ENCODE measurements at regions not wholly inside any gene's neighbourhood (a gene's known extent, or its start where the extent isn't known, plus 50 kb on each side); places are given as distances from the start of the nearest gene placed in this dataset.

DNA sequence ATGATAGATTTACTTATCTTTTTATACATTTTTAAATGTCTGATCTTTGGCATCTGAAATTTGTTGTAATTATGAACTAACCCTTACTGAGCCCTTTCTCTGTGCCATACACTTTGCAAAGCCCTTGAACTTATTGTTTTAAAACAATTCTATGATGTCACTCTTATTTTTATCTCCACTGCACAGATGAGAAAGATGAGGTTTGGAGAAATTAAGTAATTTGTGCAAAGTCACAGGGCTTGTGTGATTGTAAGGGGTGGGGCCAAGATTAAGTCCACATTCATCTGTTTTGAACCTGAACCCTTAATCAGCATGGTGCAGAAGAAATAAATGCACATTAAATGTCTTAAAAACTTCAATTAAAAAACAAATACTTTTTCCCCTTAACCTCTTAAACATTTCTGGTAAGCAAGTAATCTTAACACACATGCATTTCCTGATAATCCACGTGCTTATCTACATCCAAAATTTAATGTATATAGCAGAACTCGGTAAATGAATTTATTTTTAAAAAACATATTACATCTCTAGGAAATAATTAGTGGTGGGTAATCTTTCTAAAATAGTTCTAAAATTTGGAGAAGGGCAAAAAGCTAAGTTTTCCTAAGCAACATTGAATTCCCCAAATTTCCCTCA lies 189.8 kb upstream of the TBC1D5 start:
- no CpG with 5 or more reads among the region's 2 CpGs for WGBS (ENCODE audit: insufficient coverage)
- H3K4me1 ChIP-seq (ENCODE audit: control extremely low read depth in 1 of 4, control insufficient read depth in 4 of 4, insufficient read depth in 4 of 4, low read length in 3 of 4): peaks cover 3 to 19% (median 18%) of the 10 kb centered on the region in 4 experiments
- CTCF ChIA-PET: no interaction called here

DNA sequence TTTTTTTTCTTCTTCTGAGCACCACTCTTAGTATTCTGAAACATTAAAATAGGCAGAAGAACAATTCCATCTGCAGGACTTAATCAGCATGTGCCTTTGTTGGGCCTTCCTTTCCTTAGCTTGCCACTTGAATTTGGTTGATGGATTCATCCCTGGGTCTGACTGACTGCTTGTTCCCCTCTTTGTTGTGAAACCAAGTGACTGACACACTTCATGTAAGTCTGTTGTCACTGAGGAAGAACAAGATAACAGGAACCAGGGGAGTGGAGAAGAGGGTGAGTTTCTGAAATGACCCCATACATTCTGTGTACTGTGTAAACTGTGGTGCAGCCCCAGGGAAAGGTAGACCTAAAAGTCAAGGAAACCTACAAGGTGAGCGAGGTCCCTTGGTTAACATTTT lies 188.7 kb upstream of the TBC1D5 start:
- DNase-seq: no peak
- CTCF ChIA-PET: no interaction called here
- no CpG with 5 or more reads among the region's 1 CpG for WGBS (ENCODE audit: insufficient coverage)
- POLR2A ChIA-PET: no interaction called here
- Histone ChIP-seq H3K4me1 (ENCODE audit: control extremely low read depth in 1 of 4, control insufficient read depth in 4 of 4, insufficient read depth in 4 of 4, low read length in 3 of 4) (peaks cover 3 to 19% (median 14%) of the 10 kb centered on the region in 4 experiments), H3K27me3 (replicated peaks in 2 of 5; ENCODE audit: control insufficient read depth in 4 of 5, insufficient read depth in 5 of 5, low read length in 4 of 5) (no peaks in the 10 kb centered on the region), H3K36me3 (ENCODE audit: control insufficient read depth in 4 of 4, insufficient read depth in 4 of 4, low read length in 3 of 4) (no peaks in the 10 kb centered on the region), H3K9me3 (ENCODE audit: control extremely low read depth in 1 of 5, control insufficient read depth in 4 of 5, insufficient read depth in 2 of 5, low read depth in 1 of 5, low read length in 4 of 5) (peaks cover 0 to 1% (median 0%) of the 10 kb centered on the region in 5 experiments), H3K4me3 (ENCODE audit: control insufficient read depth in 1 of 7, extremely low read depth in 1 of 7, insufficient read depth in 4 of 7, low read depth in 2 of 7, low read length in 6 of 7) (no peak overlapping the region), H3K27ac (ENCODE audit: insufficient read depth in 1 of 2, low read depth in 1 of 2, low read length in 2 of 2, poor library complexity in 1 of 2, severe bottlenecking in 2 of 2) (no peak overlapping the region)

More for the DNA sequence above, 189.8 kb upstream of the TBC1D5 start:
- POLR2A ChIA-PET: no interaction called here
- no peak overlapping the region for H3K4me3 ChIP-seq (ENCODE audit: control insufficient read depth in 1 of 7, extremely low read depth in 1 of 7, insufficient read depth in 4 of 7, low read depth in 2 of 7, low read length in 6 of 7)
- H3K36me3 ChIP-seq (ENCODE audit: control insufficient read depth in 4 of 4, insufficient read depth in 4 of 4, low read length in 3 of 4): no peaks in the 10 kb centered on the region
- H3K9me3 ChIP-seq (ENCODE audit: control extremely low read depth in 1 of 5, control insufficient read depth in 4 of 5, insufficient read depth in 2 of 5, low read depth in 1 of 5, low read length in 4 of 5): peaks cover 0 to 1% (median 0%) of the 10 kb centered on the region in 5 experiments
- no peak overlapping the region for H3K27ac ChIP-seq (ENCODE audit: insufficient read depth in 1 of 2, low read depth in 1 of 2, low read length in 2 of 2, poor library complexity in 1 of 2, severe bottlenecking in 2 of 2)
- H3K27me3 ChIP-seq (replicated peaks in 2 of 5; ENCODE audit: control insufficient read depth in 4 of 5, insufficient read depth in 5 of 5, low read length in 4 of 5): no peaks in the 10 kb centered on the region
- DNase-seq: peak in 2 of 3 donors; percentile 56 to 75

DNA sequence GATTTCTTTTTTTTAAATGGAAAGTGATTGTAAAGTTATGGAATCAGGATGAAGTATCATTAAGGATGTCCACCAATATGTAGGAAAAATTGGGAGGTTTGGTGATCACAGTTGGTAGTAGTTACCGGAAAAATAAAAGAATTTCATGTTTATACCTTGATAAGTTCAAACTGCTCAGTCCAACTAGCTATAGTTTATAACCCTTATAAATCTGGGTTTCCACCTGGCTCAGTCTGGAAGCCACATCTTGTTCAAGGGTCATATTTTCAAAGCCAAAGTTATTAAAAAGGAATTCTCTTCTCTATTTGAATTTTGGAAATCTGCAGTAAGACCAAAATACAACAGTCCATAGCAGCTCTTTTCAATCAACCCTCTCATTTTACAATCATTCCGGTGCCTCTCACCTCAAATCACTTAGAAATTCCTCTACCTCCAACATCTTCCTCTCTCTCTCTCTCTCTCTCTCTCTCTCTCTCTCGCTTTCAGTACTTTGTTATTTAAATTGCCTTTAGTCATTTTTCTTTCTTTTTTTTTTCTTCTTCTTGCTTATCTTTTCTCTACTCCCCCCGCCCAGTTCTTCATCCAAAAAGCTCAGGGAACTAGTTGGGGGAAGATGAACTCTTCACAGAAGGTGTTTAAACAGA lies 186.2 kb upstream of the TBC1D5 start:
- POLR2A ChIA-PET: no interaction called here
- Histone ChIP-seq H3K27me3 (replicated peaks in 2 of 5; ENCODE audit: control insufficient read depth in 4 of 5, insufficient read depth in 5 of 5, low read length in 4 of 5) (no peaks in the 10 kb centered on the region), H3K4me3 (ENCODE audit: control insufficient read depth in 1 of 7, extremely low read depth in 1 of 7, insufficient read depth in 4 of 7, low read depth in 2 of 7, low read length in 6 of 7) (no peak overlapping the region), H3K36me3 (ENCODE audit: control insufficient read depth in 4 of 4, insufficient read depth in 4 of 4, low read length in 3 of 4) (no peaks in the 10 kb centered on the region), H3K9me3 (ENCODE audit: control extremely low read depth in 1 of 5, control insufficient read depth in 4 of 5, insufficient read depth in 2 of 5, low read depth in 1 of 5, low read length in 4 of 5) (no peaks in the 10 kb centered on the region), H3K27ac (ENCODE audit: insufficient read depth in 1 of 2, low read depth in 1 of 2, low read length in 2 of 2, poor library complexity in 1 of 2, severe bottlenecking in 2 of 2) (no peak overlapping the region), H3K4me1 (ENCODE audit: control extremely low read depth in 1 of 4, control insufficient read depth in 4 of 4, insufficient read depth in 4 of 4, low read length in 3 of 4) (peaks cover 3 to 19% (median 14%) of the 10 kb centered on the region in 4 experiments)
- 100% methylated on average over 1 of the region's 4 CpGs for WGBS (ENCODE audit: insufficient coverage)
- no peak for DNase-seq
- CTCF ChIA-PET: interaction anchor here (2.0 kb wide), 1 partner anchor 11 kb away, joined by 7 read pairs; no protein-coding TSS in a partner anchor

DNA sequence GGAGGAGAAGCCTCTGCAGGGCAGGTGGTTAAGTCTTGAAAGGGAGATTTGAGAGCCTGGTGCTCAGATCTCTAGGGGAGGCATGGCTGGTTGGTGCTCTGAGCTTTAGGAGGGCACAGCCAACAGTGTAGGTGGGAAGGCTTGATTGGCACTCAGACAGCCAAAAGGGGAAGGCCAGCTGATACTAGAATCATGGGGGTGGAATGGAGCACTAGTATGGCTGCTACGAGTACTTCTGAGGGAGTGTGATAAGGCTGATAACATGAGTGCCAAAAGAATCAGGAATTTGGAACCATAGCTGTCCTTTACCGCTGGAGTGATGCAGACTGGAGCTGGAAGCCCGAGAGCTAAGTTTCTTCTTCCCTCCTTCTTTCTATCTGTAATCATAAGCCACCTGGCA lies 184.6 kb upstream of the TBC1D5 start:
- H3K4me1 ChIP-seq (ENCODE audit: control extremely low read depth in 1 of 4, control insufficient read depth in 4 of 4, insufficient read depth in 4 of 4, low read length in 3 of 4): peaks cover 3 to 19% (median 14%) of the 10 kb centered on the region in 4 experiments
- no peaks in the 10 kb centered on the region for H3K9me3 ChIP-seq (ENCODE audit: control extremely low read depth in 1 of 5, control insufficient read depth in 4 of 5, insufficient read depth in 2 of 5, low read depth in 1 of 5, low read length in 4 of 5)
- no peak for DNase-seq
- no peaks in the 10 kb centered on the region for H3K27me3 ChIP-seq (replicated peaks in 2 of 5; ENCODE audit: control insufficient read depth in 4 of 5, insufficient read depth in 5 of 5, low read length in 4 of 5)
- ChIA-PET POLR2A (no interaction called here), CTCF (interaction anchor here (1.4 to 2.0 kb wide), 2 partner anchors 9 kb away, joined by 7 read pairs; no protein-coding TSS in a partner anchor)
- H3K36me3 ChIP-seq (ENCODE audit: control insufficient read depth in 4 of 4, insufficient read depth in 4 of 4, low read length in 3 of 4): no peaks in the 10 kb centered on the region
- H3K4me3 ChIP-seq (ENCODE audit: control insufficient read depth in 1 of 7, extremely low read depth in 1 of 7, insufficient read depth in 4 of 7, low read depth in 2 of 7, low read length in 6 of 7): no peak overlapping the region
- no peak overlapping the region for H3K27ac ChIP-seq (ENCODE audit: insufficient read depth in 1 of 2, low read depth in 1 of 2, low read length in 2 of 2, poor library complexity in 1 of 2, severe bottlenecking in 2 of 2)
- 100% methylated on average over 2 of the region's 3 CpGs for WGBS (ENCODE audit: insufficient coverage)

DNA sequence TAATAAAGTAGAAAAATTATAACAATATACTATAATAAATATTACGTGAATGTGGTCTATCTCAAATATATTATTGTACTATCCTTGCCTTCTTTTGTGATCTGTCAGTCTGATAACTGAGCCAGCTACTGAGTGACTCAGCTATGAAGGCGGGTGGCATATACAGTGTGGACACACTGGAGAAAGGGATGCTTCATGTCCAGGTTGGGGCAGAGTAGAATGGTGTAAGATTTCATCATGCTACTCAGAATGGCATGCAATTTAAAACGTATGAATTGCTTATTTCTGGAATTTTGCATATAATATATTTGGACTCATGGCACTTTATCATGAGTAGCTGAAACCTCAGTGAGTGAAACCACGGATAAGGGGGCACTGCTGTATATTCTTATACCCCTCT lies 172.9 kb upstream of the TBC1D5 start:
- Histone ChIP-seq H3K9me3 (ENCODE audit: control extremely low read depth in 1 of 5, control insufficient read depth in 4 of 5, insufficient read depth in 2 of 5, low read depth in 1 of 5, low read length in 4 of 5) (no peaks in the 10 kb centered on the region), H3K27ac (ENCODE audit: insufficient read depth in 1 of 2, low read depth in 1 of 2, low read length in 2 of 2, poor library complexity in 1 of 2, severe bottlenecking in 2 of 2) (no peak overlapping the region), H3K27me3 (replicated peaks in 2 of 5; ENCODE audit: control insufficient read depth in 4 of 5, insufficient read depth in 5 of 5, low read length in 4 of 5) (no peaks in the 10 kb centered on the region), H3K4me3 (ENCODE audit: control insufficient read depth in 1 of 7, extremely low read depth in 1 of 7, insufficient read depth in 4 of 7, low read depth in 2 of 7, low read length in 6 of 7) (no peak overlapping the region), H3K4me1 (ENCODE audit: control extremely low read depth in 1 of 4, control insufficient read depth in 4 of 4, insufficient read depth in 4 of 4, low read length in 3 of 4) (peaks cover 19 to 41% (median 27%) of the 10 kb centered on the region in 4 experiments), H3K36me3 (ENCODE audit: control insufficient read depth in 4 of 4, insufficient read depth in 4 of 4, low read length in 3 of 4) (no peaks in the 10 kb centered on the region)
- CTCF ChIA-PET: interaction anchor here (0.7 kb wide), 1 partner anchor 9 kb away, joined by 3 read pairs; no protein-coding TSS in a partner anchor
- DNase-seq: no peak
- POLR2A ChIA-PET: interaction anchor here (0.7 kb wide), 1 partner anchor 510 kb away, joined by 4 read pairs; the partner anchor contains the start of gene SATB1
- no CpG with 5 or more reads among the region's 4 CpGs for WGBS (ENCODE audit: insufficient coverage)

DNA sequence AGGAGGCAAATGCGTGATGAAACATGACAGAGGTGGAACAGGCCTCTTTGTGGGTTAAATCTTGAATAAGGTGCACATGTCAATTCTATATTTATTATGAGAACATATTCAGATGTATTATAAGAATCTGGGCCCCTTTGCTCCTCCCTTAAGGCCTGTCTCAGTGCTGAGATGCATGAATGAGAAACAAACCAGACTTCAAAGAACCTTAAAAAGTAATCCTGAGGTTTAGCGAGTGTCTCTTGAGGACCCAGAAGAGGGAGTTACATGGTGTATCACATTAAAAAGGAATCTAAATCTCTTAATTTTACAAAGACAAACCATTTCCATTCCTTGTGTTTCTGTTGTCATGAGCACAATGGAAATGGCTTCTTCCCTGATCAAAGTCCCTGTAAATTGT lies 170.9 kb upstream of the TBC1D5 start:
- ChIA-PET POLR2A (no interaction called here), CTCF (interaction anchor here (1.3 kb wide), 1 partner anchor 12 kb away, joined by 3 read pairs; no protein-coding TSS in a partner anchor)
- DNase-seq: no peak
- Histone ChIP-seq H3K27me3 (replicated peaks in 2 of 5; ENCODE audit: control insufficient read depth in 4 of 5, insufficient read depth in 5 of 5, low read length in 4 of 5) (no peaks in the 10 kb centered on the region), H3K9me3 (ENCODE audit: control extremely low read depth in 1 of 5, control insufficient read depth in 4 of 5, insufficient read depth in 2 of 5, low read depth in 1 of 5, low read length in 4 of 5) (no peaks in the 10 kb centered on the region), H3K27ac (ENCODE audit: insufficient read depth in 1 of 2, low read depth in 1 of 2, low read length in 2 of 2, poor library complexity in 1 of 2, severe bottlenecking in 2 of 2) (no peak overlapping the region), H3K4me1 (ENCODE audit: control extremely low read depth in 1 of 4, control insufficient read depth in 4 of 4, insufficient read depth in 4 of 4, low read length in 3 of 4) (peaks cover 27 to 61% (median 38%) of the 10 kb centered on the region in 4 experiments), H3K36me3 (ENCODE audit: control insufficient read depth in 4 of 4, insufficient read depth in 4 of 4, low read length in 3 of 4) (no peaks in the 10 kb centered on the region), H3K4me3 (ENCODE audit: control insufficient read depth in 1 of 7, extremely low read depth in 1 of 7, insufficient read depth in 4 of 7, low read depth in 2 of 7, low read length in 6 of 7) (no peak overlapping the region)
- WGBS (ENCODE audit: insufficient coverage): no CpG with 5 or more reads among the region's 2 CpGs

Measured in common myeloid progenitor, CD34-positive (primary cell).